HG03045 (cell line): ENCODE measurements at regions not wholly inside any gene's neighbourhood (a gene's known extent, or its start where the extent isn't known, plus 50 kb on each side); places are given as distances from the start of the nearest gene placed in this dataset.

Source experiments
- ATAC-seq: cut with Tn5 transposase; IDR thresholded peaks from one replicate; pipeline ENCODE4 v1.9.1; 2021; ENCODE audit warnings: mild to moderate bottlenecking, moderate library complexity; ENCODE audit not compliant: unreplicated experiment

GRCh38 chr20:22781869-22782268, 197.5 kb upstream of the FOXA2 start:
- ATAC-seq = no peak

- no peak for ATAC-seq
Observed at GRCh38 chr20:22789676-22790075, 205.3 kb upstream of the FOXA2 start.

GRCh38 chr20:22791396-22791795, 207.0 kb upstream of the FOXA2 start:
- ATAC-seq = no peak

- no peak for ATAC-seq
Observed at GRCh38 chr20:22791877-22792525, 207.6 kb upstream of the FOXA2 start.

GRCh38 chr20:22794200-22794599, 209.8 kb upstream of the FOXA2 start:
- ATAC-seq = no peak

GRCh38 chr20:22795433-22795832, 211.1 kb upstream of the FOXA2 start:
- no peak for ATAC-seq

GRCh38 chr20:22795871-22796270, 211.5 kb upstream of the FOXA2 start:
- ATAC-seq = no peak

- no peak for ATAC-seq
Observed at GRCh38 chr20:22796469-22797077, 212.2 kb upstream of the FOXA2 start.

- ATAC-seq = no peak
Observed at GRCh38 chr20:22797103-22797502, 212.7 kb upstream of the FOXA2 start.

GRCh38 chr20:22799687-22800086, 215.3 kb upstream of the FOXA2 start:
- ATAC-seq = no peak

- ATAC-seq = no peak
Observed at GRCh38 chr20:22800129-22800528, 215.8 kb upstream of the FOXA2 start.

- no peak for ATAC-seq
Observed at GRCh38 chr20:22801528-22801927, 217.2 kb upstream of the FOXA2 start.

GRCh38 chr20:22802296-22802695, 217.9 kb upstream of the FOXA2 start:
- ATAC-seq = no peak

GRCh38 chr20:22805219-22805618, 220.8 kb upstream of the FOXA2 start:
- no peak for ATAC-seq

GRCh38 chr20:22805996-22806395, 221.6 kb upstream of the FOXA2 start:
- no peak for ATAC-seq

- no peak for ATAC-seq
Observed at GRCh38 chr20:22807045-22807444, 222.7 kb upstream of the FOXA2 start.

GRCh38 chr20:22807646-22808244, 223.4 kb upstream of the FOXA2 start:
- ATAC-seq = no peak

- ATAC-seq = no peak
Observed at GRCh38 chr20:22808628-22809027, 224.3 kb upstream of the FOXA2 start.

GRCh38 chr20:22810030-22810429, 225.1 kb upstream of the SSTR4 start:
- no peak for ATAC-seq

GRCh38 chr20:22810626-22811569, 224.2 kb upstream of the SSTR4 start:
- ATAC-seq = no peak

GRCh38 chr20:22814471-22815205, 220.5 kb upstream of the SSTR4 start:
- no peak for ATAC-seq
